Activated B cell treated with CpG ODN at 0.5 μM for 24 hours (primary cell): ENCODE measurements at regions not wholly inside any gene's neighbourhood (a gene's known extent, or its start where the extent isn't known, plus 50 kb on each side); places are given as distances from the start of the nearest gene placed in this dataset.
A peak's percentile ranks its signal among the peaks of the same experiment; 100 is the strongest.

Source experiments
- ATAC-seq: fragments of 200-7000 bp; cut with Tn5 transposase; one replicate; pipeline ENCODE4 v1.10.0; 2021; ENCODE audit warnings: low read depth, mild to moderate bottlenecking, moderate library complexity
- CTCF ChIA-PET: fragments of 350-600 bp; sonication (Branson Sonifier 250); formaldehyde crosslinking; loops from one replicate; lab custom pipeline; 2021; ENCODE audit warnings: antibody characterized with exemption; lab: Charles Lee
- POLR2A ChIA-PET: fragments of 350-600 bp; sonication (Branson Sonifier 250); formaldehyde crosslinking; loops from one replicate; lab custom pipeline; 2021; ENCODE audit warnings: antibody characterized with exemption; lab: Charles Lee
- DNase-seq: peaks from one replicate; pipeline ENCODE4 v3.0.0; 2022
- H3K27ac Mint-ChIP-seq: one replicate; pipeline ENCODE4 v1.8.0; 2020; ENCODE audit warnings: mixed read lengths
- H3K27me3 Mint-ChIP-seq: one replicate; pipeline ENCODE4 v1.8.0; 2021; ENCODE audit warnings: mixed read lengths
- H3K36me3 Mint-ChIP-seq: one replicate; pipeline ENCODE4 v1.8.0; 2021; ENCODE audit warnings: low read depth, mixed read lengths
- H3K4me1 Mint-ChIP-seq: one replicate; pipeline ENCODE4 v1.8.0; 2021; ENCODE audit warnings: mixed read lengths
- H3K4me3 Mint-ChIP-seq: one replicate; pipeline ENCODE4 v1.8.0; 2020; ENCODE audit warnings: mild to moderate bottlenecking, mixed read lengths
- H3K9me3 Mint-ChIP-seq: one replicate; pipeline ENCODE4 v1.8.0; 2020; ENCODE audit warnings: mixed read lengths
- intact Hi-C: fragments of 100-400 bp; cut with micrococcal nuclease; formaldehyde crosslinking; loops from one replicate; pipeline ENCODE4 v1.15.1; 2024
- TF ChIP-seq, protein P1 (sequence below): fragments of 200-600 bp; IDR thresholded peaks from one replicate; pipeline ENCODE4 v1.8.0; 2022; ENCODE audit warnings: antibody characterized with exemption, mild to moderate bottlenecking

DNA sequence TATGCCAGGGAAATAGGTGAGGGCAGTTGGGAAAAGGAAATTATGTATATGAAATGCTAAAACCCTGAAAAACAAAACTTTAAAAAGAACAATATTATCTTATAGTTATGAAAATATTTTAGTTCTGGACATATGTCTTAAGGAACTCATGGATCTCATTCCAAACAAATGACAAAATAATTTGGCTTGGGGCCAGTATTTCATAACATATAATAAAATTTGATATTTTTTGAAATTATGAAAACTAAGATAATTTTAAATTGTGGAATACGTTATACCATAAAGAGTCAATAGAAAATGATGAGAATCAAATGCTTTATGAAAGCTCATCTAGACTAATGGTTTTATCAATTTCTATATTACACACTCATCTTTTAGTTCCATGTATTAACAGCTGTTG, 173.8 kb upstream of the DCN start:
- DNase-seq (no peak), ATAC-seq (no peak)
- H3K4me3 Mint-ChIP-seq, result no peak overlapping the region
- H3K36me3 Mint-ChIP-seq, result no peaks in the 10 kb centered on the region
- no peaks in the 10 kb centered on the region for H3K9me3 Mint-ChIP-seq
- no peak overlapping the region for H3K27ac Mint-ChIP-seq
- ChIA-PET POLR2A (no interaction called here), CTCF (no interaction called here)
- TF ChIP-seq, protein P1, sequence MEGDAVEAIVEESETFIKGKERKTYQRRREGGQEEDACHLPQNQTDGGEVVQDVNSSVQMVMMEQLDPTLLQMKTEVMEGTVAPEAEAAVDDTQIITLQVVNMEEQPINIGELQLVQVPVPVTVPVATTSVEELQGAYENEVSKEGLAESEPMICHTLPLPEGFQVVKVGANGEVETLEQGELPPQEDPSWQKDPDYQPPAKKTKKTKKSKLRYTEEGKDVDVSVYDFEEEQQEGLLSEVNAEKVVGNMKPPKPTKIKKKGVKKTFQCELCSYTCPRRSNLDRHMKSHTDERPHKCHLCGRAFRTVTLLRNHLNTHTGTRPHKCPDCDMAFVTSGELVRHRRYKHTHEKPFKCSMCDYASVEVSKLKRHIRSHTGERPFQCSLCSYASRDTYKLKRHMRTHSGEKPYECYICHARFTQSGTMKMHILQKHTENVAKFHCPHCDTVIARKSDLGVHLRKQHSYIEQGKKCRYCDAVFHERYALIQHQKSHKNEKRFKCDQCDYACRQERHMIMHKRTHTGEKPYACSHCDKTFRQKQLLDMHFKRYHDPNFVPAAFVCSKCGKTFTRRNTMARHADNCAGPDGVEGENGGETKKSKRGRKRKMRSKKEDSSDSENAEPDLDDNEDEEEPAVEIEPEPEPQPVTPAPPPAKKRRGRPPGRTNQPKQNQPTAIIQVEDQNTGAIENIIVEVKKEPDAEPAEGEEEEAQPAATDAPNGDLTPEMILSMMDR, result no peak
- intact Hi-C loops, result no loop called here
- H3K4me1 Mint-ChIP-seq, result no peaks in the 10 kb centered on the region
- H3K27me3 Mint-ChIP-seq, result peaks cover 23% of the 10 kb centered on the region

- Mint-ChIP-seq H3K4me1 (no peaks in the 10 kb centered on the region), H3K27ac (no peak overlapping the region), H3K9me3 (no peaks in the 10 kb centered on the region), H3K27me3 (peaks cover 25% of the 10 kb centered on the region), H3K4me3 (no peak overlapping the region), H3K36me3 (no peaks in the 10 kb centered on the region)
- intact Hi-C loops, result loop anchor here (1.0 kb wide), 2 partner anchors 377 to 410 kb away; no protein-coding TSS in a partner anchor
- DNase-seq, result no peak
- ChIA-PET CTCF (interaction anchor here (1.1 to 1.5 kb wide), 2 partner anchors 10 to 1294 kb away, joined by 3 to 4 read pairs; no protein-coding TSS in a partner anchor), POLR2A (no interaction called here)
- peak; percentile 62 for ATAC-seq
- TF ChIP-seq, protein P1, result no peak
Observed at GRCh38 chr12:91355150-91356006, 172.8 kb upstream of the DCN start.

DNA sequence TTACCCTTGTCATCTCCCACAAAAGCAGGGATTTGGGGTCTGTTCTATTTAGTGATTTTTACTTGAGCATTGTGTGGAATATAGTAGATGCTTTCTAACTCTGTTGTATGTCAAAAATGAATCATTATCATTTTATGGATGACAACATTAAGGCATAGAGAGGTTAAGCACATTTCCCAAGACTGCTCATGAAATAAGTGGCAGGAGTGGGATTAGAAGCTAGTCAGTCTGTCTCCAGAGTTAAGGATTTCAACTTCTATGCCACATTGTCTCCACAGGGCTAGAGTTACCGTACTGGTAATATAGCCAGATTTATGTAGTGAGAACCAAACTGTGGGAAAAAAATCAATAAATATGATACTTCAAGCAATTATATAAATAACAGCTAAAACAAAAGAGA, 170.6 kb upstream of the DCN start:
- intact Hi-C loops, result no loop called here

GRCh38 chr12:91349476-91349875, 166.9 kb upstream of the DCN start:
- H3K4me3 Mint-ChIP-seq, result no peak overlapping the region
- no peaks in the 10 kb centered on the region for H3K9me3 Mint-ChIP-seq
- no peak for ATAC-seq
- POLR2A ChIA-PET, result no interaction called here
- intact Hi-C loops, result no loop called here
- H3K36me3 Mint-ChIP-seq, result no peaks in the 10 kb centered on the region
- CTCF ChIA-PET, result no interaction called here
- no peak for DNase-seq
- H3K4me1 Mint-ChIP-seq, result no peaks in the 10 kb centered on the region
- H3K27me3 Mint-ChIP-seq, result peaks cover 20% of the 10 kb centered on the region
- no peak overlapping the region for H3K27ac Mint-ChIP-seq
- TF ChIP-seq, protein P1, result no peak

More for the DNA sequence above, 170.6 kb upstream of the DCN start:
- ChIA-PET POLR2A (no interaction called here), CTCF (interaction anchor here (1.6 kb wide), 1 partner anchor 23 kb away, joined by 4 read pairs; no protein-coding TSS in a partner anchor)
- H3K4me3 Mint-ChIP-seq, result no peak overlapping the region
- no peak overlapping the region for H3K27ac Mint-ChIP-seq
- H3K27me3 Mint-ChIP-seq, result peaks cover 26% of the 10 kb centered on the region
- DNase-seq, result no peak
- no peaks in the 10 kb centered on the region for H3K9me3 Mint-ChIP-seq
- no peak for ATAC-seq
- no peaks in the 10 kb centered on the region for H3K4me1 Mint-ChIP-seq
- TF ChIP-seq, protein P1, result no peak
- H3K36me3 Mint-ChIP-seq, result no peaks in the 10 kb centered on the region

GRCh38 chr12:91347481-91348214, 165.0 kb upstream of the DCN start:
- CTCF ChIA-PET, result no interaction called here
- TF ChIP-seq, protein P1, result no peak
- H3K36me3 Mint-ChIP-seq, result no peaks in the 10 kb centered on the region
- ATAC-seq (no peak), DNase-seq (no peak)
- H3K9me3 Mint-ChIP-seq, result no peaks in the 10 kb centered on the region
- H3K27ac Mint-ChIP-seq, result no peak overlapping the region
- POLR2A ChIA-PET, result no interaction called here
- H3K27me3 Mint-ChIP-seq, result peaks cover 17% of the 10 kb centered on the region
- no peaks in the 10 kb centered on the region for H3K4me1 Mint-ChIP-seq
- intact Hi-C loops, result no loop called here
- no peak overlapping the region for H3K4me3 Mint-ChIP-seq
